Uterus (tissue), 2 donors: ENCODE measurements at regions not wholly inside any gene's neighbourhood (a gene's known extent, or its start where the extent isn't known, plus 50 kb on each side); places are given as distances from the start of the nearest gene placed in this dataset.

Experiments
- CTCF ChIP-seq, 4 experiments: fragments of 200-600 bp in 2 of 4; fragments of 450-650 bp in 2 of 4; sonication (generic) in 2 of 4; IDR thresholded peaks; one replicate each; pipeline ENCODE4 v1.5.1; 2016 to 2019; ENCODE audit warnings: antibody characterized with exemption in 4 of 4, mild to moderate bottlenecking in 2 of 4, moderate library complexity in 1 of 4
- POLR2A ChIP-seq, 2 donors: fragments of 450-650 bp; IDR thresholded peaks; one replicate each; pipeline ENCODE4 v1.6.1; 2016; ENCODE audit warnings: antibody characterized with exemption in 2 of 2, mild to moderate bottlenecking in 1 of 2, moderate library complexity in 1 of 2

- TF ChIP-seq POLR2A (IDR thresholded peaks at IDR 0.05) (no peak), CTCF (IDR thresholded peaks at IDR 0.05) (no peak)
Measured at GRCh38 chr14:34093883-34094282, 143.0 kb upstream of the EGLN3 start.
